ENCODE measurements at regions not wholly inside any gene's neighbourhood (a gene's known extent, or its start where the extent isn't known, plus 50 kb on each side); places are given as distances from the start of the nearest gene placed in this dataset.

DNA sequence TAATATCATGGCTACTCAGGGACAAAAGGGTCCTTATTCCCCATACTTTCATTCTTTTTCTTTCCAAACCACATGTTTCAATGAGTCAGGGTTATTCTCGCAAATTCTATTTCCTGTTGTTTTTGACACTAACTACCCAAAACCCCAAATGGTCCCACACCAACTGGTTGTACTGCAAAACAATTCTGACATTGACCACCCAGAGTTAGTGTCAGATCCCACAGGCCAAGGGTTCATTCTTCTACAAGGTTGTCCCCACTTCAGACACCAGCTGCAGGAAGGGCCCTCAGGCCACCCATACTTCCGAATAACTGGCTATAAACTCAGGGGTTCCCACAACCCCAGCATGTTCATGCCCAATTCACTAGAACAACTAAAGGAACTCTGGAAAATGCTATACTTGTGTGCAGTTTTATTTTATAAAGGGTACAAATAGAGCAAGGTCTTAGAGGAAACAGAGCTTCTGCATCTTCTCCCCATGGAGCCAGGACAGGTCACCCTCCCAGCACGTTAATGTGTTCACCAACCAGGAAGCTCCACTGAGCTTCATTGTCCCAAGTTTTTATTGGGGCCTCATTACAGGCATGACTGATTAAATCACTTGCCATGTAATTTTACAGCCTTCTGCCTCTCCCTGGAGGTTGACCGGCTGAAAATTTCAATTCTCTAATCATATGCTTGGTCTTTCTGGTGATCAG lies 334.8 kb downstream of the DRD1 start:
- TF ChIP-seq, protein P1, sequence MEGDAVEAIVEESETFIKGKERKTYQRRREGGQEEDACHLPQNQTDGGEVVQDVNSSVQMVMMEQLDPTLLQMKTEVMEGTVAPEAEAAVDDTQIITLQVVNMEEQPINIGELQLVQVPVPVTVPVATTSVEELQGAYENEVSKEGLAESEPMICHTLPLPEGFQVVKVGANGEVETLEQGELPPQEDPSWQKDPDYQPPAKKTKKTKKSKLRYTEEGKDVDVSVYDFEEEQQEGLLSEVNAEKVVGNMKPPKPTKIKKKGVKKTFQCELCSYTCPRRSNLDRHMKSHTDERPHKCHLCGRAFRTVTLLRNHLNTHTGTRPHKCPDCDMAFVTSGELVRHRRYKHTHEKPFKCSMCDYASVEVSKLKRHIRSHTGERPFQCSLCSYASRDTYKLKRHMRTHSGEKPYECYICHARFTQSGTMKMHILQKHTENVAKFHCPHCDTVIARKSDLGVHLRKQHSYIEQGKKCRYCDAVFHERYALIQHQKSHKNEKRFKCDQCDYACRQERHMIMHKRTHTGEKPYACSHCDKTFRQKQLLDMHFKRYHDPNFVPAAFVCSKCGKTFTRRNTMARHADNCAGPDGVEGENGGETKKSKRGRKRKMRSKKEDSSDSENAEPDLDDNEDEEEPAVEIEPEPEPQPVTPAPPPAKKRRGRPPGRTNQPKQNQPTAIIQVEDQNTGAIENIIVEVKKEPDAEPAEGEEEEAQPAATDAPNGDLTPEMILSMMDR (IDR thresholded peaks at IDR 0.05 in 8 of 11, conservative IDR thresholded peaks at IDR 0.05 in 3 of 11), result no peak
- TF ChIP-seq POLR2AphosphoS5 (IDR thresholded peaks at IDR 0.05), result no peak

All from spleen (tissue), 7 donors.